Ascending aorta (tissue), 2 donors: ENCODE measurements at regions not wholly inside any gene's neighbourhood (a gene's known extent, or its start where the extent isn't known, plus 50 kb on each side); places are given as distances from the start of the nearest gene placed in this dataset.
A peak's percentile ranks its signal among the peaks of the same experiment; 100 is the strongest.

ENCODE experiments used
- DNase-seq, 2 donors: peaks; one replicate each; pipeline ENCODE4 v3.0.0-alpha.2; 2019; ENCODE audit warnings: low spot score in 2 of 2
- H3K27ac ChIP-seq, 2 donors: fragments of 200-600 bp; sonication (generic); one replicate each; pipeline ENCODE4 v1.5.1; 2016 to 2017; ENCODE audit warnings: mild to moderate bottlenecking in 1 of 2
- H3K27me3 ChIP-seq: fragments of 200-600 bp; sonication (generic); one replicate; pipeline ENCODE4 v1.5.1; 2017
- H3K36me3 ChIP-seq, 2 donors: fragments of 200-600 bp; sonication (generic); one replicate each; pipeline ENCODE4 v1.5.1; 2016
- H3K4me1 ChIP-seq, 2 donors: fragments of 200-600 bp; sonication (generic); one replicate each; pipeline ENCODE4 v1.5.1; 2016 to 2017; ENCODE audit warnings: mild to moderate bottlenecking in 1 of 2
- H3K4me3 ChIP-seq, 2 donors: fragments of 200-600 bp; sonication (generic); one replicate each; pipeline ENCODE4 v1.5.1; 2016 to 2017; ENCODE audit warnings: mild to moderate bottlenecking in 1 of 2
- H3K9me3 ChIP-seq, 2 donors: fragments of 200-600 bp; sonication (generic); one replicate each; pipeline ENCODE4 v1.5.1; 2016
- intact Hi-C: fragments of 100-400 bp; cut with DNase I; formaldehyde crosslinking; loops from one replicate; pipeline ENCODE4 v1.15.1; 2023
- TF ChIP-seq, protein P1 (sequence below), 3 experiments: fragments of 200-600 bp in 2 of 3; fragments of 450-650 bp in 1 of 3; sonication (generic) in 2 of 3; IDR thresholded peaks; one replicate each; pipeline ENCODE4 v1.5.1; 2016 to 2019; ENCODE audit warnings: antibody characterized with exemption in 3 of 3, mild to moderate bottlenecking in 1 of 3, moderate library complexity in 1 of 3

DNA sequence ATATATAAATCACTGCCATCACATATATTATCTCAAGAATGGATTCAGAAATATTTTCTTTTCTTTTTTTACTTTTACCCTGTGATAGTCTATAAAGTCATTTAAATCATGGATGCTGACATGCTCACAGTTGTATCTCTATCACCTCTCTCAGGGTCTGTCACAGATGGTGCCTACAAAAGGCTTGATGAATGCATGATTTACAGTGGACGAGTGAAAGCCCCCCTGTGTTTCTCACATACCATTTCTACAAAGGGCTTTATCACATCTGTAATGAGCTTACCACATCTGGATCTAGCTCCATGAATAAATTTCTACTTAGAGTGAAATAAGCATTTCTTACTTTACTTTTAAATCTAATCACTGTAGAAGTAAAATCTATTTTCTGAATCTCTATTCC lies 121.4 kb upstream of the CARD18 start:
- no peaks in the 10 kb centered on the region for H3K4me1 ChIP-seq

DNA sequence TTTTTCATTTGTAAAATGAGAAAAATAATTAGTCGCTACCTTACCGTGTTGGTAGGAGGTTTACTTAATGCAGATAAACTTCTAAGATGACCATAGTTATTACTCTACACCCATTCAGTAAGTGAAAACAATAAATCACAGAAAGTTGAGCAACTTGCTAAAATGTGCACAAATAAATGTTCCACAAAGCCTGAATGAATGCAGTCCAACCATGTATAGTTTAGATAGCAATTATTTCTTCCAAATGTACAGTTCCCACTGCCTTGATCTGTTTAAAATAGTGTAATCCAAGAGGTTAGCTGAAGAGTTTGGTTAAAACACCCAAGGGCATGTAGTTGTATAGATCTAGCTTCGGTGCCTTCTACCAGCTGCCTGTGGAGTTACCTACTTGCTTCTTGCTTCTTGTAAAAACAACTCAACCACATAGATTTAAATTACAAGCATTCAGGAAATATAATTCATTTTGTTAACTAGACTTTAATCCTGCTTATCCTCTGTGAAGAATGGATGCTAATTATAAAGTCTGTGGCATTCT lies 106.3 kb upstream of the CARD18 start:
- H3K27ac ChIP-seq, result no peak overlapping the region
- H3K4me3 ChIP-seq, result no peak overlapping the region
- TF ChIP-seq, protein P1, sequence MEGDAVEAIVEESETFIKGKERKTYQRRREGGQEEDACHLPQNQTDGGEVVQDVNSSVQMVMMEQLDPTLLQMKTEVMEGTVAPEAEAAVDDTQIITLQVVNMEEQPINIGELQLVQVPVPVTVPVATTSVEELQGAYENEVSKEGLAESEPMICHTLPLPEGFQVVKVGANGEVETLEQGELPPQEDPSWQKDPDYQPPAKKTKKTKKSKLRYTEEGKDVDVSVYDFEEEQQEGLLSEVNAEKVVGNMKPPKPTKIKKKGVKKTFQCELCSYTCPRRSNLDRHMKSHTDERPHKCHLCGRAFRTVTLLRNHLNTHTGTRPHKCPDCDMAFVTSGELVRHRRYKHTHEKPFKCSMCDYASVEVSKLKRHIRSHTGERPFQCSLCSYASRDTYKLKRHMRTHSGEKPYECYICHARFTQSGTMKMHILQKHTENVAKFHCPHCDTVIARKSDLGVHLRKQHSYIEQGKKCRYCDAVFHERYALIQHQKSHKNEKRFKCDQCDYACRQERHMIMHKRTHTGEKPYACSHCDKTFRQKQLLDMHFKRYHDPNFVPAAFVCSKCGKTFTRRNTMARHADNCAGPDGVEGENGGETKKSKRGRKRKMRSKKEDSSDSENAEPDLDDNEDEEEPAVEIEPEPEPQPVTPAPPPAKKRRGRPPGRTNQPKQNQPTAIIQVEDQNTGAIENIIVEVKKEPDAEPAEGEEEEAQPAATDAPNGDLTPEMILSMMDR (IDR thresholded peaks at IDR 0.05), result no peak
- no peaks in the 10 kb centered on the region for H3K9me3 ChIP-seq
- intact Hi-C loops, result no loop called here
- H3K27me3 ChIP-seq, result no peaks in the 10 kb centered on the region
- H3K4me1 ChIP-seq, result peaks cover 0 to 5% of the 10 kb centered on the region in 2 donors
- no peak for DNase-seq
- no peaks in the 10 kb centered on the region for H3K36me3 ChIP-seq

More for the DNA sequence above, 121.4 kb upstream of the CARD18 start:
- H3K9me3 ChIP-seq, result no peaks in the 10 kb centered on the region
- no peak for DNase-seq
- H3K36me3 ChIP-seq, result no peaks in the 10 kb centered on the region
- no peaks in the 10 kb centered on the region for H3K27me3 ChIP-seq
- no peak overlapping the region for H3K27ac ChIP-seq
- intact Hi-C loops, result no loop called here
- no peak overlapping the region for H3K4me3 ChIP-seq
- TF ChIP-seq, protein P1 (IDR thresholded peaks at IDR 0.05), result no peak

DNA sequence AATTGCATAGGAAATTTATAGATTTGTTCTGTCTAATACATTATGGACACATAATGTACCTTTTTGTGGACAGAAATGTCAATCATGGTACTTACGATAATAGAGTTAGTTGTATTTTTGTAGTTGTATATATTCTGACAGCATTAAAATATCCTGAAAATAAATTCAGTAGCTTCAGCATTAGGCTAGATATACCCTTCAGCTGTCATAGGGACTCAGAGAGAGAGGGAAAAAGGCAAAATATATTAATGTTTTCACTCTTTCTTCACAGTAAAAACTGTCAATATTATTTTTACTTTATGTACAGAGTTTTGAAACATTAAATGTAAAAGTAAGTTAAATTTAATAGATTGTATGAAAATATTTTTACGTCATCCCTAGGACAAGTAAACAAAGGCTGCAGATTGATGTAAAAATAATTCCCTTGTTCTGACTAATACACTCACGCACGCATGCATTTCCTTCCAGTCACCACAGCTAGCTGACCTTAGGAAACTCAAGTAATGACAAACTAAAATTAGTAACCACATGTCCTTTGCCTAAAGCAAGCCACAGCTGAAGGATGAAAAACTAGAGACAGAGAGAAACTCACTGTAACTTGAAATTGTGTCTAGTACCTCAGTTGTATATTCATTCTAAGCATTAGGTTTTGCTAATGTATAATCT lies 104.7 kb upstream of the CARD18 start:
- intact Hi-C loops, result no loop called here
- TF ChIP-seq, protein P1 (IDR thresholded peaks at IDR 0.05), result no peak
- Histone ChIP-seq H3K4me1 (peaks cover 0 to 5% of the 10 kb centered on the region in 2 donors), H3K27me3 (no peaks in the 10 kb centered on the region), H3K27ac (peak overlapping the region; percentile 30 to 56), H3K9me3 (no peaks in the 10 kb centered on the region), H3K36me3 (no peaks in the 10 kb centered on the region), H3K4me3 (no peak overlapping the region)
- DNase-seq, result peak in 1 of 2 donors; percentile 69

- H3K27ac ChIP-seq, result no peak overlapping the region
- peaks cover 0 to 5% of the 10 kb centered on the region in 2 donors for H3K4me1 ChIP-seq
- intact Hi-C loops, result no loop called here
- no peak for DNase-seq
- no peaks in the 10 kb centered on the region for H3K9me3 ChIP-seq
- no peaks in the 10 kb centered on the region for H3K36me3 ChIP-seq
- TF ChIP-seq, protein P1 (IDR thresholded peaks at IDR 0.05), result no peak
- H3K4me3 ChIP-seq, result no peak overlapping the region
- H3K27me3 ChIP-seq, result no peaks in the 10 kb centered on the region
Measured at GRCh38 chr11:105241136-105241535, 101.6 kb upstream of the CARD18 start.

GRCh38 chr11:105236664-105237063 lies 97.1 kb upstream of the CARD18 start:
- H3K9me3 ChIP-seq, result no peaks in the 10 kb centered on the region
- no peaks in the 10 kb centered on the region for H3K4me1 ChIP-seq
- no peaks in the 10 kb centered on the region for H3K36me3 ChIP-seq
- intact Hi-C loops, result no loop called here
- no peak overlapping the region for H3K4me3 ChIP-seq
- no peak overlapping the region for H3K27ac ChIP-seq
- TF ChIP-seq, protein P1 (IDR thresholded peaks at IDR 0.05), result no peak
- no peak for DNase-seq
- no peaks in the 10 kb centered on the region for H3K27me3 ChIP-seq
